GM12878 (cell line): ENCODE measurements at regions not wholly inside any gene's neighbourhood (a gene's known extent, or its start where the extent isn't known, plus 50 kb on each side); places are given as distances from the start of the nearest gene placed in this dataset.

ENCODE experiments used
- ATAC-seq: fragments of 200-7000 bp; cut with Tn5 transposase; 3 replicates; pipeline ENCODE4 v1.9.1; 2020; ENCODE audit warnings: mild to moderate bottlenecking, moderate library complexity
- BruUV-seq: library from RNA; stranded (reverse); fragments of 400-500 nt; replicated peaks from 2 replicates; lab custom pipeline; 2021; lab: Mats Ljungman, UMichigan
- CTCF ChIA-PET: fragments of 300-600 bp; sonication (Branson Sonifier 250); formaldehyde crosslinking; extraction: SDS; loops from one replicate; lab custom pipeline; 2021; ENCODE audit warnings: inconsistent platforms; lab: Yijun Ruan, JAX
- POLR2A ChIA-PET: fragments of 350-600 bp; formaldehyde crosslinking; extraction: SDS; loops from one replicate; lab custom pipeline; 2021; ENCODE audit warnings: inconsistent platforms; lab: Charles Lee
- RAD21 ChIA-PET: fragments of 300-600 bp; sonication (Branson Sonifier 250); formaldehyde crosslinking; loops from one replicate; lab custom pipeline; 2023; ENCODE audit warnings: antibody characterized with exemption; ENCODE audit not compliant: unreplicated experiment; lab: Charles Lee
- SMC1A ChIA-PET: fragments of 300-600 bp; sonication (Branson Sonifier 250); formaldehyde crosslinking; loops from one replicate; lab custom pipeline; 2023; ENCODE audit not compliant: unreplicated experiment, uncharacterized antibody; lab: Charles Lee
- DNase-seq: peaks from one replicate; pipeline ENCODE4 v3.0.0-alpha.2; 2011; ENCODE audit warnings: low read depth, low spot score
- FAIRE-seq: peaks from 3 replicates; lab custom pipeline; 2011; peaks lifted over from hg19 to GRCh38; lab: Jason Lieb, UNC
- H2AFZ ChIP-seq: 2 replicates; pipeline ENCODE4 v1.6.0; 2011; ENCODE audit warnings: low read depth, low read length, control low read depth; ENCODE audit not compliant: control insufficient read depth
- H3K27ac ChIP-seq: 2 replicates; pipeline ENCODE4 v1.5.1; 2011; ENCODE audit warnings: control low read depth; ENCODE audit not compliant: control insufficient read depth, insufficient read depth
- H3K27me3 ChIP-seq, 2 experiments: replicated peaks in 1 of 2; 2 replicates each; pipeline versions ENCODE4 v1.6.0 to v1.6.1; 2011; ENCODE audit warnings: low read length in 1 of 2; ENCODE audit not compliant: control insufficient read depth in 2 of 2, insufficient read depth in 2 of 2
- H3K36me3 ChIP-seq, 2 experiments: 2 replicates each; pipeline ENCODE4 v1.5.1; 2011; ENCODE audit warnings: low read length in 1 of 2; ENCODE audit not compliant: control insufficient read depth in 2 of 2, insufficient read depth in 2 of 2
- H3K4me1 ChIP-seq: 2 replicates; pipeline ENCODE4 v1.6.1; 2011; ENCODE audit warnings: mild to moderate bottlenecking, low read length, moderate library complexity, mixed read lengths; ENCODE audit not compliant: control insufficient read depth, insufficient read depth
- H3K4me2 ChIP-seq: 2 replicates; pipeline ENCODE4 v1.6.0; 2011; ENCODE audit warnings: control low read depth; ENCODE audit not compliant: control insufficient read depth, insufficient read depth
- H3K4me3 ChIP-seq: fragments of 200-600 bp; sonication (generic); 2 replicates; pipeline ENCODE4 v1.5.1; 2016
- H3K79me2 ChIP-seq: 2 replicates; pipeline ENCODE4 v1.6.0; 2011; ENCODE audit warnings: low read length; ENCODE audit not compliant: control insufficient read depth, insufficient read depth
- H3K9ac ChIP-seq: 2 replicates; pipeline ENCODE4 v1.8.0; 2011; ENCODE audit warnings: low read length, control low read depth, mixed read lengths; ENCODE audit not compliant: control insufficient read depth, insufficient read depth
- H3K9me3 ChIP-seq: replicated peaks from 3 replicates; pipeline ENCODE4 v1.5.1; 2011; ENCODE audit warnings: mild to moderate bottlenecking, low read length; ENCODE audit not compliant: control insufficient read depth, insufficient read depth
- H4K20me1 ChIP-seq: 2 replicates; pipeline ENCODE4 v1.6.0; 2011; ENCODE audit not compliant: control insufficient read depth, insufficient read depth
- RUNX3 ChIP-seq: IDR thresholded peaks from 2 replicates; pipeline ENCODE4 v1.6.1; 2012; ENCODE audit warnings: low read length, inconsistent platforms
- WGBS: methylation state at CpG from one replicate; pipeline ENCODE4 v1.1.6; 2016; ENCODE audit warnings: low lambda C conversion rate; ENCODE audit not compliant: insufficient replicate concordance, insufficient coverage; ENCODE audit errors: missing lambda C conversion rate; 5-methylcytosine and 5-hydroxymethylcytosine counted together
- in situ Hi-C: fragments of 300-500 bp; cut with MboI; formaldehyde crosslinking; loops from 9 replicates; pipeline ENCODE4 v1.14.3; 2018; ENCODE audit warnings: mixed read lengths
- intact Hi-C: fragments of 100-400 bp; cut with micrococcal nuclease; formaldehyde crosslinking; loops from one replicate; pipeline ENCODE4 v1.14.2; 2022; ENCODE audit not compliant: unreplicated experiment
- TF ChIP-seq, protein P1 (sequence below): fragments of 450-650 bp; formaldehyde crosslinking; IDR thresholded peaks from 2 replicates; pipeline ENCODE4 v1.4.0; 2020; ENCODE audit warnings: mild to moderate bottlenecking, moderate library complexity
- TF ChIP-seq, protein P2 (sequence below): fragments of 450-650 bp; IDR thresholded peaks from 2 replicates; pipeline ENCODE4 v1.6.1; 2017; ENCODE audit warnings: antibody characterized with exemption, mild to moderate bottlenecking, moderate library complexity

DNA sequence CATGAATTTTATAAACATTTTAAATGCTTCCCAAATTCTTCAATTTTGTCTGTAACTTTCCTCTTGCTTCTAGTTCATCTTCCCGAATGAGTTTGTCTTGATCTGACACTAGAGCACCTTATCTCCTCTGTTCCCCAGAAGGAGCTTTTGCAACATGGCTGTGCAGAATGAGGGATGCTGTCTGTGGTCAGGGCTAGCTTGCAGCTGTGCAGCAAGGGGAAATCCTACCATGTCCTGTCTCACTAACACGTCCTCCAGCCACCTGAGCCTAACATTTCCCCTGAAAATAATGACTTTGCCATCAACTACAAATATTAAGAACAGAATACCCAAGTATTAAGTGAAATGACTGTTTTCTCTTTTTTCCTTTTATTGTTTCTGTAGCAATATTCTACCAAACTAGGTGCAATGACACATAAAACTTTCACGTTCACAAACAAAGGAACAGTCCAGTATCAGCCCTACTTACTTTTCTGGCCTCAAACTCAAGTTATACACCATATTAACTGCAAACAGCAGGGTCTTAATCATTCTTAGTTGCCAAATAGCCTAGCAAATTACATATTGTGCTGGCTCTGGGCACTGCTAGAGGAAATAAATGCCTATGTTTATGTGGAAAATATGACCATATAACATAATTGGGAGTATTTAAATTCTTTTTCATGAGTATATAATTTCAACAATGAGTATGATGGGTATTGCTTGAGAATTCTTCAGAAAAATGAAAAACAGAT lies 423.3 kb downstream of the CMPK2 start:
- Histone ChIP-seq H3K4me2 (no peak overlapping the region), H2AFZ (no peak overlapping the region), H3K79me2 (no peaks in the 10 kb centered on the region), H3K4me3 (no peak overlapping the region), H3K36me3 (no peaks in the 10 kb centered on the region), H3K27ac (no peak overlapping the region), H3K9me3 (no peaks in the 10 kb centered on the region), H3K27me3 (no peaks in the 10 kb centered on the region), H4K20me1 (no peaks in the 10 kb centered on the region), H3K4me1 (no peaks in the 10 kb centered on the region), H3K9ac (no peak overlapping the region)
- intact Hi-C loops: no loop called here
- 0% methylated on average over 3 of the region's 3 CpGs for WGBS
- CTCF ChIA-PET: interaction anchor here (0.9 kb wide), 1 partner anchor 190 kb away, joined by 3 read pairs; no protein-coding TSS in a partner anchor
- RAD21 ChIA-PET: no interaction called here
- POLR2A ChIA-PET: no interaction called here
- in situ Hi-C loops: no loop called here
- BruUV-seq: no TSS peak
- SMC1A ChIA-PET: no interaction called here
- FAIRE-seq (peak; percentile 59), ATAC-seq (peak; percentile 54; the same call in 2 of the 3 replicates), DNase-seq (no peak)
- TF ChIP-seq, protein P1, sequence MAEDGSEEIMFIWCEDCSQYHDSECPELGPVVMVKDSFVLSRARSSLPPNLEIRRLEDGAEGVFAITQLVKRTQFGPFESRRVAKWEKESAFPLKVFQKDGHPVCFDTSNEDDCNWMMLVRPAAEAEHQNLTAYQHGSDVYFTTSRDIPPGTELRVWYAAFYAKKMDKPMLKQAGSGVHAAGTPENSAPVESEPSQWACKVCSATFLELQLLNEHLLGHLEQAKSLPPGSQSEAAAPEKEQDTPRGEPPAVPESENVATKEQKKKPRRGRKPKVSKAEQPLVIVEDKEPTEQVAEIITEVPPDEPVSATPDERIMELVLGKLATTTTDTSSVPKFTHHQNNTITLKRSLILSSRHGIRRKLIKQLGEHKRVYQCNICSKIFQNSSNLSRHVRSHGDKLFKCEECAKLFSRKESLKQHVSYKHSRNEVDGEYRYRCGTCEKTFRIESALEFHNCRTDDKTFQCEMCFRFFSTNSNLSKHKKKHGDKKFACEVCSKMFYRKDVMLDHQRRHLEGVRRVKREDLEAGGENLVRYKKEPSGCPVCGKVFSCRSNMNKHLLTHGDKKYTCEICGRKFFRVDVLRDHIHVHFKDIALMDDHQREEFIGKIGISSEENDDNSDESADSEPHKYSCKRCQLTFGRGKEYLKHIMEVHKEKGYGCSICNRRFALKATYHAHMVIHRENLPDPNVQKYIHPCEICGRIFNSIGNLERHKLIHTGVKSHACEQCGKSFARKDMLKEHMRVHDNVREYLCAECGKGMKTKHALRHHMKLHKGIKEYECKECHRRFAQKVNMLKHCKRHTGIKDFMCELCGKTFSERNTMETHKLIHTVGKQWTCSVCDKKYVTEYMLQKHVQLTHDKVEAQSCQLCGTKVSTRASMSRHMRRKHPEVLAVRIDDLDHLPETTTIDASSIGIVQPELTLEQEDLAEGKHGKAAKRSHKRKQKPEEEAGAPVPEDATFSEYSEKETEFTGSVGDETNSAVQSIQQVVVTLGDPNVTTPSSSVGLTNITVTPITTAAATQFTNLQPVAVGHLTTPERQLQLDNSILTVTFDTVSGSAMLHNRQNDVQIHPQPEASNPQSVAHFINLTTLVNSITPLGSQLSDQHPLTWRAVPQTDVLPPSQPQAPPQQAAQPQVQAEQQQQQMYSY: no peak
- peak; percentile 25; the same call in 1 of the 2 replicates for TF ChIP-seq RUNX3
- TF ChIP-seq, protein P2, sequence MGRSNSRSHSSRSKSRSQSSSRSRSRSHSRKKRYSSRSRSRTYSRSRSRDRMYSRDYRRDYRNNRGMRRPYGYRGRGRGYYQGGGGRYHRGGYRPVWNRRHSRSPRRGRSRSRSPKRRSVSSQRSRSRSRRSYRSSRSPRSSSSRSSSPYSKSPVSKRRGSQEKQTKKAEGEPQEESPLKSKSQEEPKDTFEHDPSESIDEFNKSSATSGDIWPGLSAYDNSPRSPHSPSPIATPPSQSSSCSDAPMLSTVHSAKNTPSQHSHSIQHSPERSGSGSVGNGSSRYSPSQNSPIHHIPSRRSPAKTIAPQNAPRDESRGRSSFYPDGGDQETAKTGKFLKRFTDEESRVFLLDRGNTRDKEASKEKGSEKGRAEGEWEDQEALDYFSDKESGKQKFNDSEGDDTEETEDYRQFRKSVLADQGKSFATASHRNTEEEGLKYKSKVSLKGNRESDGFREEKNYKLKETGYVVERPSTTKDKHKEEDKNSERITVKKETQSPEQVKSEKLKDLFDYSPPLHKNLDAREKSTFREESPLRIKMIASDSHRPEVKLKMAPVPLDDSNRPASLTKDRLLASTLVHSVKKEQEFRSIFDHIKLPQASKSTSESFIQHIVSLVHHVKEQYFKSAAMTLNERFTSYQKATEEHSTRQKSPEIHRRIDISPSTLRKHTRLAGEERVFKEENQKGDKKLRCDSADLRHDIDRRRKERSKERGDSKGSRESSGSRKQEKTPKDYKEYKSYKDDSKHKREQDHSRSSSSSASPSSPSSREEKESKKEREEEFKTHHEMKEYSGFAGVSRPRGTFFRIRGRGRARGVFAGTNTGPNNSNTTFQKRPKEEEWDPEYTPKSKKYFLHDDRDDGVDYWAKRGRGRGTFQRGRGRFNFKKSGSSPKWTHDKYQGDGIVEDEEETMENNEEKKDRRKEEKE: no peak
